Endodermal cell (in vitro differentiated cells): ENCODE measurements at regions not wholly inside any gene's neighbourhood (a gene's known extent, or its start where the extent isn't known, plus 50 kb on each side); places are given as distances from the start of the nearest gene placed in this dataset.

Source experiments
- DNase-seq: peaks from one replicate; pipeline ENCODE4 v3.0.0-alpha.2; 2017
- H3K27ac ChIP-seq: 2 replicates; pipeline ENCODE4 v1.5.1; 2013; ENCODE audit warnings: mild to moderate bottlenecking, low read depth, low read length, moderate library complexity
- H3K27me3 ChIP-seq: 2 replicates; pipeline ENCODE4 v1.6.1; 2013; ENCODE audit warnings: mild to moderate bottlenecking, low read length, moderate library complexity; ENCODE audit not compliant: insufficient read depth, control insufficient read depth, poor library complexity, severe bottlenecking
- H3K36me3 ChIP-seq: 2 replicates; pipeline ENCODE4 v1.7.0; 2013; ENCODE audit warnings: mild to moderate bottlenecking, low read length, moderate library complexity; ENCODE audit not compliant: control insufficient read depth, insufficient read depth
- H3K4me1 ChIP-seq: one replicate; pipeline ENCODE4 v1.7.0; 2013; ENCODE audit warnings: low read length; ENCODE audit not compliant: control insufficient read depth, insufficient read depth
- H3K4me3 ChIP-seq: 2 replicates; pipeline ENCODE4 v1.5.1; 2013; ENCODE audit warnings: mild to moderate bottlenecking, low read length, moderate library complexity
- H3K9ac ChIP-seq: 2 replicates; pipeline ENCODE4 v1.6.1; 2013; ENCODE audit warnings: mild to moderate bottlenecking, low read length, moderate library complexity; ENCODE audit not compliant: poor library complexity, severe bottlenecking; ENCODE audit errors: extremely low read depth
- H3K9me3 ChIP-seq: 2 replicates; pipeline ENCODE4 v1.6.1; 2013; ENCODE audit warnings: mild to moderate bottlenecking, low read length, moderate library complexity; ENCODE audit not compliant: control insufficient read depth
- H3K27ac Mint-ChIP-seq: 2 replicates; pipeline ENCODE4 v1.8.0; 2020; ENCODE audit warnings: mixed read lengths
- H3K27me3 Mint-ChIP-seq: 2 replicates; pipeline ENCODE4 v1.8.0; 2021; ENCODE audit warnings: mild to moderate bottlenecking, mixed read lengths; ENCODE audit not compliant: insufficient read depth
- H3K36me3 Mint-ChIP-seq: 2 replicates; pipeline ENCODE4 v1.8.0; 2020; ENCODE audit warnings: low read depth, mixed read lengths
- H3K4me1 Mint-ChIP-seq: 2 replicates; pipeline ENCODE4 v1.8.0; 2020; ENCODE audit warnings: mixed read lengths
- H3K4me3 Mint-ChIP-seq: 2 replicates; pipeline ENCODE4 v1.8.0; 2020; ENCODE audit warnings: mild to moderate bottlenecking, moderate library complexity, mixed read lengths
- H3K9me3 Mint-ChIP-seq: 2 replicates; pipeline ENCODE4 v1.8.0; 2020; ENCODE audit warnings: mild to moderate bottlenecking, mixed read lengths
- CTCF ChIP-seq: fragments of 200-600 bp; sonication (generic); conservative IDR thresholded peaks from 2 replicates; pipeline ENCODE4 v1.5.0; 2021; ENCODE audit warnings: antibody characterized with exemption, mild to moderate bottlenecking
- WGBS, 2 experiments: methylation state at CpG; one replicate each; pipeline versions ENCODE4 v1.1.5 to v1.1.7; 2013; ENCODE audit warnings: missing lambda C conversion rate in 2 of 2, mixed read lengths in 1 of 2; ENCODE audit not compliant: insufficient coverage in 1 of 2, insufficient read length in 1 of 2; 5-methylcytosine and 5-hydroxymethylcytosine counted together

GRCh38 chr22:48719978-48720661, 1107.6 kb downstream of the BRD1 start:
- Mint-ChIP-seq H3K27ac (no peak overlapping the region), H3K4me1 (peaks cover 2% of the 10 kb centered on the region), H3K27me3 (no peaks in the 10 kb centered on the region), H3K4me3 (no peak overlapping the region), H3K9me3 (peaks cover 5% of the 10 kb centered on the region), H3K36me3 (peaks cover 13% of the 10 kb centered on the region)
- 87 to 92% methylated on average over 13 to 23 of the region's 23 CpGs for WGBS, 2 experiments
- no peak overlapping the region for H3K4me3 ChIP-seq
- H3K36me3 ChIP-seq, result no peaks in the 10 kb centered on the region
- H3K4me1 ChIP-seq, result no peaks in the 10 kb centered on the region
- H3K9me3 ChIP-seq, result peaks cover 6% of the 10 kb centered on the region
- peak; percentile 78 for TF ChIP-seq CTCF
- no peak overlapping the region for H3K9ac ChIP-seq
- H3K27ac ChIP-seq, result no peak overlapping the region
- H3K27me3 ChIP-seq, result no peaks in the 10 kb centered on the region
- DNase-seq, result peak; percentile 83

- H3K9me3 ChIP-seq, result peaks cover 6% of the 10 kb centered on the region
- WGBS, 2 experiments, result 91 to 95% methylated on average over 15 to 21 of the region's 22 CpGs
- peak overlapping the region; percentile 33 for H3K27ac Mint-ChIP-seq
These were observed 1108.7 kb downstream of the BRD1 start for GRCh38 chr22:48718818-48719500.

More at GRCh38 chr22:48718818-48719500, 1108.7 kb downstream of the BRD1 start:
- peaks cover 20% of the 10 kb centered on the region for H3K36me3 Mint-ChIP-seq
- peak; percentile 35 for DNase-seq
- H3K27me3 ChIP-seq, result no peaks in the 10 kb centered on the region
- no peak overlapping the region for H3K9ac ChIP-seq
- no peak overlapping the region for H3K4me3 ChIP-seq
- no peaks in the 10 kb centered on the region for H3K27me3 Mint-ChIP-seq
- peaks cover 5% of the 10 kb centered on the region for H3K9me3 Mint-ChIP-seq
- H3K36me3 ChIP-seq, result no peaks in the 10 kb centered on the region
- peaks cover 2% of the 10 kb centered on the region for H3K4me1 Mint-ChIP-seq
- H3K4me1 ChIP-seq, result no peaks in the 10 kb centered on the region
- no peak for TF ChIP-seq CTCF
- no peak overlapping the region for H3K27ac ChIP-seq
- no peak overlapping the region for H3K4me3 Mint-ChIP-seq
